ENCODE measurements at regions not wholly inside any gene's neighbourhood (a gene's known extent, or its start where the extent isn't known, plus 50 kb on each side); places are given as distances from the start of the nearest gene placed in this dataset.
A peak's percentile ranks its signal among the peaks of the same experiment; 100 is the strongest.

GRCh38 chr7:28266402-28266801 is 85.8 kb upstream of the JAZF1 start:
- TF ChIP-seq ZNF384 (IDR thresholded peaks at IDR 0.05) (no peak), CTBP1 (IDR thresholded peaks at IDR 0.05; ENCODE audit: borderline replicate concordance) (no peak), HDGF (IDR thresholded peaks at IDR 0.05; ENCODE audit: borderline replicate concordance) (no peak), FOXA1 (IDR thresholded peaks at IDR 0.05) (no peak), SP1 (IDR thresholded peaks at IDR 0.05) (no peak), FOXM1 (IDR thresholded peaks at IDR 0.05; ENCODE audit: borderline replicate concordance) (no peak), TARDBP (IDR thresholded peaks at IDR 0.05) (no peak), ARNT (IDR thresholded peaks at IDR 0.05) (no peak), L3MBTL2 (conservative IDR thresholded peaks at IDR 0.05) (no peak), LEF1 (IDR thresholded peaks at IDR 0.05; ENCODE audit: borderline replicate concordance) (no peak), FOXK2 (IDR thresholded peaks at IDR 0.05) (no peak)
- POLR2A ChIA-PET, result no interaction called here
- CTCF ChIA-PET, result no interaction called here
- DNase-seq (ENCODE audit: extremely low spot score), result no peak

GRCh38 chr7:28267012-28267411 is 86.4 kb upstream of the JAZF1 start:
- ChIA-PET CTCF (no interaction called here), POLR2A (no interaction called here)
- no peak for DNase-seq (ENCODE audit: extremely low spot score)
- no peak for TF ChIP-seq SUZ12 (IDR thresholded peaks at IDR 0.05)

GRCh38 chr7:28269700-28270361 is 89.2 kb upstream of the JAZF1 start:
- no peak for DNase-seq (ENCODE audit: extremely low spot score)
- ChIA-PET CTCF (no interaction called here), POLR2A (no interaction called here)
- TF ChIP-seq NFRKB (IDR thresholded peaks at IDR 0.05) (no peak), TARDBP (IDR thresholded peaks at IDR 0.05) (no peak), ELF4 (IDR thresholded peaks at IDR 0.05) (no peak), BHLHE40 (IDR thresholded peaks at IDR 0.05; ENCODE audit: borderline replicate concordance) (no peak), ARNT (IDR thresholded peaks at IDR 0.05) (no peak), L3MBTL2 (conservative IDR thresholded peaks at IDR 0.05) (no peak), FOXM1 (IDR thresholded peaks at IDR 0.05; ENCODE audit: borderline replicate concordance) (no peak), FOXK2 (IDR thresholded peaks at IDR 0.05) (no peak), HDGF (IDR thresholded peaks at IDR 0.05; ENCODE audit: borderline replicate concordance) (no peak), LEF1 (IDR thresholded peaks at IDR 0.05; ENCODE audit: borderline replicate concordance) (no peak), ZNF384 (IDR thresholded peaks at IDR 0.05) (no peak), FOXA1 (IDR thresholded peaks at IDR 0.05) (no peak), SUZ12 (IDR thresholded peaks at IDR 0.05) (no peak), CTBP1 (IDR thresholded peaks at IDR 0.05; ENCODE audit: borderline replicate concordance) (no peak), PKNOX1 (IDR thresholded peaks at IDR 0.05) (no peak), SP1 (IDR thresholded peaks at IDR 0.05) (no peak)

GRCh38 chr7:28270536-28270935 is 89.9 kb upstream of the JAZF1 start:
- DNase-seq (ENCODE audit: extremely low spot score), result no peak
- CTCF ChIA-PET, result no interaction called here
- TF ChIP-seq FOXA1 (IDR thresholded peaks at IDR 0.05) (no peak), BHLHE40 (IDR thresholded peaks at IDR 0.05; ENCODE audit: borderline replicate concordance) (no peak), ELF4 (IDR thresholded peaks at IDR 0.05) (no peak), PKNOX1 (IDR thresholded peaks at IDR 0.05) (no peak), CTBP1 (IDR thresholded peaks at IDR 0.05; ENCODE audit: borderline replicate concordance) (no peak), ZNF384 (IDR thresholded peaks at IDR 0.05) (no peak), HDGF (IDR thresholded peaks at IDR 0.05; ENCODE audit: borderline replicate concordance) (no peak), L3MBTL2 (conservative IDR thresholded peaks at IDR 0.05) (no peak), FOXK2 (IDR thresholded peaks at IDR 0.05) (no peak), FOXM1 (IDR thresholded peaks at IDR 0.05; ENCODE audit: borderline replicate concordance) (no peak), ARNT (IDR thresholded peaks at IDR 0.05) (no peak), NFRKB (IDR thresholded peaks at IDR 0.05) (no peak)
- POLR2A ChIA-PET, result no interaction called here

GRCh38 chr7:28272461-28272877 is 91.9 kb upstream of the JAZF1 start:
- TF ChIP-seq BHLHE40 (IDR thresholded peaks at IDR 0.05; ENCODE audit: borderline replicate concordance), result no peak
- no peak for TF ChIP-seq FOXK2 (IDR thresholded peaks at IDR 0.05)
- TF ChIP-seq LEF1 (IDR thresholded peaks at IDR 0.05; ENCODE audit: borderline replicate concordance), result no peak
- no peak for TF ChIP-seq PKNOX1 (IDR thresholded peaks at IDR 0.05)
- TF ChIP-seq CTBP1 (IDR thresholded peaks at IDR 0.05; ENCODE audit: borderline replicate concordance), result no peak
- TF ChIP-seq ZNF384 (IDR thresholded peaks at IDR 0.05), result no peak
- TF ChIP-seq FOXA1 (IDR thresholded peaks at IDR 0.05), result no peak
- CTCF ChIA-PET, result no interaction called here

GRCh38 chr7:28276298-28276697 is 95.7 kb upstream of the JAZF1 start:
- no peak for DNase-seq (ENCODE audit: extremely low spot score)
- ChIA-PET POLR2A (no interaction called here), CTCF (interaction anchor here (0.9 kb wide), 1 partner anchor 42 kb away, joined by 3 read pairs; no protein-coding TSS in a partner anchor)
- TF ChIP-seq LEF1 (IDR thresholded peaks at IDR 0.05; ENCODE audit: borderline replicate concordance) (no peak), NFRKB (IDR thresholded peaks at IDR 0.05) (no peak), HDGF (IDR thresholded peaks at IDR 0.05; ENCODE audit: borderline replicate concordance) (no peak), SP1 (IDR thresholded peaks at IDR 0.05) (no peak), TARDBP (IDR thresholded peaks at IDR 0.05) (no peak), FOXK2 (IDR thresholded peaks at IDR 0.05) (no peak), CTBP1 (IDR thresholded peaks at IDR 0.05; ENCODE audit: borderline replicate concordance) (no peak), BHLHE40 (IDR thresholded peaks at IDR 0.05; ENCODE audit: borderline replicate concordance) (no peak), PKNOX1 (IDR thresholded peaks at IDR 0.05) (no peak), ZNF384 (IDR thresholded peaks at IDR 0.05) (no peak), FOXM1 (IDR thresholded peaks at IDR 0.05; ENCODE audit: borderline replicate concordance) (no peak), FOXA1 (IDR thresholded peaks at IDR 0.05) (no peak), ARNT (IDR thresholded peaks at IDR 0.05) (no peak), L3MBTL2 (conservative IDR thresholded peaks at IDR 0.05) (no peak)

More at GRCh38 chr7:28272461-28272877, 91.9 kb upstream of the JAZF1 start:
- POLR2A ChIA-PET, result no interaction called here
- peak; percentile 48 for DNase-seq (ENCODE audit: extremely low spot score)
